Large intestine (tissue), 3 donors: ENCODE measurements at regions not wholly inside any gene's neighbourhood (a gene's known extent, or its start where the extent isn't known, plus 50 kb on each side); places are given as distances from the start of the nearest gene placed in this dataset.

Experiments used
- DNase-seq, 2 donors: peaks; one replicate each; pipeline versions ENCODE4 v3.0.0 to v3.0.0-alpha.2; 2013
- H3K27ac ChIP-seq: one replicate; pipeline ENCODE4 v1.5.1; 2013; ENCODE audit warnings: low read length
- H3K27me3 ChIP-seq: 2 replicates; pipeline ENCODE4 v1.6.1; 2013; ENCODE audit warnings: low read length; ENCODE audit not compliant: control insufficient read depth, insufficient read depth
- H3K36me3 ChIP-seq: 2 replicates; pipeline ENCODE4 v1.6.1; 2013; ENCODE audit warnings: low read length; ENCODE audit not compliant: control insufficient read depth, insufficient read depth
- H3K4me1 ChIP-seq: one replicate; pipeline ENCODE4 v1.6.1; 2013; ENCODE audit warnings: low read length; ENCODE audit not compliant: control insufficient read depth, insufficient read depth
- H3K4me3 ChIP-seq: one replicate; pipeline ENCODE4 v1.5.1; 2013; ENCODE audit warnings: low read length
- H3K9me3 ChIP-seq: one replicate; pipeline ENCODE4 v1.6.1; 2013; ENCODE audit warnings: mild to moderate bottlenecking, low read depth, low read length, moderate library complexity; ENCODE audit not compliant: control insufficient read depth
- whole genome bisulfite sequencing: methylation state at CpG from one replicate; pipeline ENCODE4 v1.1.5; 2013; ENCODE audit warnings: low lambda C conversion rate; ENCODE audit not compliant: insufficient coverage; 5-methylcytosine and 5-hydroxymethylcytosine counted together

GRCh38 chr12:33813536-33813935, 208.8 kb upstream of the ALG10 start:
- peaks cover 7% of the 10 kb centered on the region for H3K9me3 ChIP-seq
- H3K4me3 ChIP-seq = no peak overlapping the region
- WGBS = no CpG with 5 or more reads among the region's 2 CpGs
- H3K27ac ChIP-seq = no peak overlapping the region
- no peaks in the 10 kb centered on the region for H3K36me3 ChIP-seq
- H3K27me3 ChIP-seq = no peaks in the 10 kb centered on the region
- no peaks in the 10 kb centered on the region for H3K4me1 ChIP-seq
- no peak for DNase-seq

- no peak for DNase-seq
- no peak overlapping the region for H3K4me3 ChIP-seq
- no CpG with 5 or more reads among the region's 1 CpG for WGBS
- H3K9me3 ChIP-seq = peaks cover 7% of the 10 kb centered on the region
- no peaks in the 10 kb centered on the region for H3K27me3 ChIP-seq
- no peak overlapping the region for H3K27ac ChIP-seq
- no peaks in the 10 kb centered on the region for H3K4me1 ChIP-seq
- H3K36me3 ChIP-seq = no peaks in the 10 kb centered on the region
Observed at GRCh38 chr12:33817713-33818112, 204.6 kb upstream of the ALG10 start.

- peaks cover 7% of the 10 kb centered on the region for H3K9me3 ChIP-seq
- H3K27ac ChIP-seq = no peak overlapping the region
- no peak for DNase-seq
- H3K27me3 ChIP-seq = no peaks in the 10 kb centered on the region
- no CpG with 5 or more reads among the region's 5 CpGs for WGBS
- no peaks in the 10 kb centered on the region for H3K36me3 ChIP-seq
- no peaks in the 10 kb centered on the region for H3K4me1 ChIP-seq
- no peak overlapping the region for H3K4me3 ChIP-seq
Observed at GRCh38 chr12:33818313-33818712, 204.0 kb upstream of the ALG10 start.

GRCh38 chr12:33825442-33825841, 196.9 kb upstream of the ALG10 start:
- DNase-seq = no peak
- H3K4me1 ChIP-seq = no peaks in the 10 kb centered on the region
- no peaks in the 10 kb centered on the region for H3K36me3 ChIP-seq
- no peaks in the 10 kb centered on the region for H3K27me3 ChIP-seq
- WGBS = 80% methylated on average over 1 of the region's 2 CpGs
- no peak overlapping the region for H3K27ac ChIP-seq
- no peak overlapping the region for H3K4me3 ChIP-seq
- H3K9me3 ChIP-seq = no peaks in the 10 kb centered on the region

- Histone ChIP-seq H3K27me3 (no peaks in the 10 kb centered on the region), H3K36me3 (no peaks in the 10 kb centered on the region), H3K27ac (no peak overlapping the region), H3K9me3 (no peaks in the 10 kb centered on the region), H3K4me1 (no peaks in the 10 kb centered on the region), H3K4me3 (no peak overlapping the region)
- no peak for DNase-seq
- no CpG with 5 or more reads among the region's 2 CpGs for WGBS
Observed at GRCh38 chr12:33825986-33826602, 196.2 kb upstream of the ALG10 start.

GRCh38 chr12:33828326-33828725, 194.0 kb upstream of the ALG10 start:
- Histone ChIP-seq H3K9me3 (no peaks in the 10 kb centered on the region), H3K4me1 (no peaks in the 10 kb centered on the region), H3K36me3 (no peaks in the 10 kb centered on the region), H3K27ac (no peak overlapping the region), H3K27me3 (no peaks in the 10 kb centered on the region), H3K4me3 (no peak overlapping the region)
- no CpG with 5 or more reads among the region's 1 CpG for WGBS
- DNase-seq = no peak

GRCh38 chr12:33830070-33830469, 192.2 kb upstream of the ALG10 start:
- Histone ChIP-seq H3K4me1 (no peaks in the 10 kb centered on the region), H3K9me3 (no peaks in the 10 kb centered on the region), H3K27me3 (no peaks in the 10 kb centered on the region), H3K36me3 (no peaks in the 10 kb centered on the region), H3K4me3 (no peak overlapping the region), H3K27ac (no peak overlapping the region)
- DNase-seq = no peak
- no CpG with 5 or more reads among the region's 2 CpGs for WGBS

GRCh38 chr12:33832900-33833299, 189.4 kb upstream of the ALG10 start:
- Histone ChIP-seq H3K27me3 (no peaks in the 10 kb centered on the region), H3K4me3 (no peak overlapping the region), H3K27ac (no peak overlapping the region), H3K36me3 (no peaks in the 10 kb centered on the region), H3K4me1 (no peaks in the 10 kb centered on the region), H3K9me3 (no peaks in the 10 kb centered on the region)
- DNase-seq = no peak
- 89% methylated on average over 1 of the region's 3 CpGs for WGBS

GRCh38 chr12:33834672-33835071, 187.6 kb upstream of the ALG10 start:
- Histone ChIP-seq H3K9me3 (no peaks in the 10 kb centered on the region), H3K4me3 (no peak overlapping the region), H3K27me3 (no peaks in the 10 kb centered on the region), H3K36me3 (no peaks in the 10 kb centered on the region), H3K27ac (no peak overlapping the region), H3K4me1 (no peaks in the 10 kb centered on the region)
- no CpG with 5 or more reads among the region's 1 CpG for WGBS
- no peak for DNase-seq

- no peak for DNase-seq
- WGBS = no CpG with 5 or more reads among the region's 1 CpG
Observed at GRCh38 chr12:33876618-33877017, 145.7 kb upstream of the ALG10 start.

GRCh38 chr12:33892425-33892824, 129.9 kb upstream of the ALG10 start:
- Histone ChIP-seq H3K4me3 (no peak overlapping the region), H3K36me3 (no peaks in the 10 kb centered on the region), H3K27ac (no peak overlapping the region), H3K4me1 (no peaks in the 10 kb centered on the region), H3K27me3 (no peaks in the 10 kb centered on the region), H3K9me3 (peaks cover 5% of the 10 kb centered on the region)
- DNase-seq = no peak
- WGBS = 77% methylated on average over 3 of the region's 3 CpGs

More at GRCh38 chr12:33876618-33877017, 145.7 kb upstream of the ALG10 start:
- no peaks in the 10 kb centered on the region for H3K27me3 ChIP-seq
- H3K27ac ChIP-seq = no peak overlapping the region
- H3K4me3 ChIP-seq = no peak overlapping the region
- H3K36me3 ChIP-seq = no peaks in the 10 kb centered on the region
- H3K4me1 ChIP-seq = no peaks in the 10 kb centered on the region
- peaks cover 4% of the 10 kb centered on the region for H3K9me3 ChIP-seq
